Anterior cingulate cortex (tissue), 58 donors: ENCODE measurements at regions not wholly inside any gene's neighbourhood (a gene's known extent, or its start where the extent isn't known, plus 50 kb on each side); places are given as distances from the start of the nearest gene placed in this dataset.

Source experiments
- DNase-seq, 58 donors: peaks; one replicate each; lab custom pipeline; 2025; lab: John Stamatoyannopoulos, UW

- DNase-seq: no peak
Measured at GRCh38 chr10:6748981-6749635, 169.0 kb upstream of the PRKCQ start.

GRCh38 chr10:6748029-6748428 is 168.0 kb upstream of the PRKCQ start:
- no peak for DNase-seq

- no peak for DNase-seq
Measured at GRCh38 chr10:6746782-6747181, 166.7 kb upstream of the PRKCQ start.

- no peak for DNase-seq
Measured at GRCh38 chr10:6743291-6743849, 163.3 kb upstream of the PRKCQ start.

- DNase-seq: no peak
Measured at GRCh38 chr10:6741541-6741941, 161.5 kb upstream of the PRKCQ start.

- no peak for DNase-seq
Measured at GRCh38 chr10:6739530-6740174, 159.6 kb upstream of the PRKCQ start.

GRCh38 chr10:6738112-6738768 is 158.2 kb upstream of the PRKCQ start:
- peak in 2 of 58 donors; percentile 2 to 22 for DNase-seq

- peak in 2 of 58 donors; percentile 2 to 4 for DNase-seq
Measured at GRCh38 chr10:6737758-6738111, 157.7 kb upstream of the PRKCQ start.

GRCh38 chr10:6737080-6737641 is 157.1 kb upstream of the PRKCQ start:
- DNase-seq: no peak

GRCh38 chr10:6734286-6734685 is 154.2 kb upstream of the PRKCQ start:
- no peak for DNase-seq

- DNase-seq: no peak
Measured at GRCh38 chr10:6729861-6730344, 149.8 kb upstream of the PRKCQ start.

GRCh38 chr10:6729071-6729774 is 149.1 kb upstream of the PRKCQ start:
- DNase-seq: no peak

GRCh38 chr10:6726924-6727323 is 146.8 kb upstream of the PRKCQ start:
- no peak for DNase-seq

- no peak for DNase-seq
Measured at GRCh38 chr10:6722616-6723004, 142.5 kb upstream of the PRKCQ start.

GRCh38 chr10:6721964-6722615 is 142.0 kb upstream of the PRKCQ start:
- DNase-seq: no peak

- no peak for DNase-seq
Measured at GRCh38 chr10:6721480-6721879, 141.4 kb upstream of the PRKCQ start.

- no peak for DNase-seq
Measured at GRCh38 chr10:6719561-6719960, 139.5 kb upstream of the PRKCQ start.

GRCh38 chr10:6718550-6718949 is 138.5 kb upstream of the PRKCQ start:
- no peak for DNase-seq

- peak in 1 of 58 donors; percentile 7 for DNase-seq
Measured at GRCh38 chr10:6716516-6716915, 136.4 kb upstream of the PRKCQ start.

GRCh38 chr10:6713716-6714115 is 133.6 kb upstream of the PRKCQ start:
- DNase-seq: no peak
